Mesendoderm (in vitro differentiated cells): ENCODE measurements at regions not wholly inside any gene's neighbourhood (a gene's known extent, or its start where the extent isn't known, plus 50 kb on each side); places are given as distances from the start of the nearest gene placed in this dataset.

Experiments used
- DNase-seq: peaks from one replicate; pipeline ENCODE4 v3.0.0; 2013
- H2AK5ac ChIP-seq: 2 replicates; pipeline ENCODE4 v1.6.1; 2013; ENCODE audit warnings: low read length, inconsistent platforms
- H2BK120ac ChIP-seq: 2 replicates; pipeline ENCODE4 v1.6.1; 2013; ENCODE audit warnings: low read depth, mild to moderate bottlenecking, low read length, moderate library complexity, mixed read lengths
- H2BK15ac ChIP-seq: replicated peaks from 2 replicates; pipeline ENCODE4 v1.6.1; 2013; ENCODE audit warnings: low read depth, mild to moderate bottlenecking, moderate library complexity
- H2BK5ac ChIP-seq: 2 replicates; pipeline ENCODE4 v1.6.1; 2013; ENCODE audit warnings: low read length, inconsistent platforms
- H3K18ac ChIP-seq: 2 replicates; pipeline ENCODE4 v1.6.1; 2013; ENCODE audit warnings: mild to moderate bottlenecking, low read length, mixed read lengths
- H3K23ac ChIP-seq: one replicate; pipeline ENCODE4 v1.6.1; 2013; ENCODE audit warnings: low read length
- H3K27ac ChIP-seq: 2 replicates; pipeline ENCODE4 v1.5.1; 2013; ENCODE audit warnings: low read depth, mild to moderate bottlenecking, inconsistent platforms, low read length, moderate library complexity
- H3K27me3 ChIP-seq: 2 replicates; pipeline ENCODE4 v1.6.1; 2013; ENCODE audit warnings: low read length, control low read depth, mild to moderate bottlenecking, inconsistent platforms; ENCODE audit not compliant: insufficient read depth, poor library complexity
- H3K36me3 ChIP-seq: 2 replicates; pipeline ENCODE4 v1.6.1; 2013; ENCODE audit warnings: low read length, inconsistent platforms; ENCODE audit not compliant: control insufficient read depth, insufficient read depth
- H3K4ac ChIP-seq: one replicate; pipeline ENCODE4 v1.6.1; 2013; ENCODE audit warnings: low read depth, mild to moderate bottlenecking, low read length, moderate library complexity
- H3K4me1 ChIP-seq: 2 replicates; pipeline ENCODE4 v1.6.1; 2013; ENCODE audit warnings: low read depth, low read length, inconsistent platforms; ENCODE audit not compliant: control insufficient read depth
- H3K4me2 ChIP-seq: 2 replicates; pipeline ENCODE4 v1.6.1; 2013; ENCODE audit warnings: low read length
- H3K4me3 ChIP-seq: 2 replicates; pipeline ENCODE4 v1.5.1; 2013; ENCODE audit warnings: mild to moderate bottlenecking, low read length
- H3K56ac ChIP-seq: one replicate; pipeline ENCODE4 v1.6.1; 2013; ENCODE audit warnings: low read length
- H3K79me1 ChIP-seq: 2 replicates; pipeline ENCODE4 v1.6.1; 2013; ENCODE audit warnings: low read length, inconsistent platforms
- H3K79me2 ChIP-seq: 2 replicates; pipeline ENCODE4 v1.6.1; 2013; ENCODE audit warnings: mild to moderate bottlenecking, low read length; ENCODE audit not compliant: control insufficient read depth, insufficient read depth
- H3K9ac ChIP-seq: 2 replicates; pipeline ENCODE4 v1.6.1; 2013; ENCODE audit warnings: low read length, inconsistent platforms
- H4K5ac ChIP-seq: one replicate; pipeline ENCODE4 v1.6.1; 2013; ENCODE audit warnings: low read length
- H4K8ac ChIP-seq: one replicate; pipeline ENCODE4 v1.6.1; 2013; ENCODE audit warnings: low read depth, mild to moderate bottlenecking, control low read depth, low read length, moderate library complexity
- WGBS: extraction: QIAGEN DNeasy Blood & Tissue Kit; methylation state at CpG from one replicate; pipeline ENCODE4 v1.1.7; 2013; ENCODE audit warnings: low lambda C conversion rate, missing lambda C conversion rate; ENCODE audit not compliant: insufficient coverage; ENCODE audit errors: extremely low coverage; 5-methylcytosine and 5-hydroxymethylcytosine counted together

DNA sequence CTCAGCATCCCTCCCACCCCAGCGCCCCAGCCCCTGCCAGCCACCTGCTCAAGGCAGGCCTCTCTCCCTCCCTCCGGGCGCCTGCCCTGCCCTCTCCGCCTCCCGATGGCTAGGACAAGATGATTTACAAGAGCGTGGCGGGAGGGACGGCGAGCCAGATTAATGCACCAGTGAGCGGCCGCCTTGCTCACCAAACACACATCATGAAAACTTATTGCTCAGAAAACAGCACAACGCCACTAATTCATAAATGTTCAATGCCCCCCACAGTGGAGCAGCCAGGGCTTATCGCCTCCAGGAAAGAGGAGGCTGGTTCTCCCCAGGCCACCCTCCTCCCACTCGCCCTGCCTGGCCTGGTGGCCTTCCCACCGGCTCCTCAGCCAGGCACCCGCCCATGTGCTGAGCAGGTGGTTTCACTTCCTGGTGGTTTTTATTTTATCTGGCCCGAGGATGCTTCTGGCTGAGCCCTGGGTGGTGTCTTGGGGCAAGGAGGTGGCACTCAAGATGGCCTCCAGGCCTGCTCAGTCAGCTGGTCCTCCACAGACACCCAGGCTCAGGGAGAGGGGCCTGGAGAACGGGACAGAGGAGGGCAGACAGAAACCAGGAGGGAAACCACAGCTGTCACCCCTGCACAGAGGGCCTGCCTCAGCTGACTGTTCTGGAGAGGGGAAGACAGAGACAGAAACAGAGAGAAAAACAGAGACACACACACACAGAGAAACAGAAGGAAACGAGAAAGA, 284.9 kb downstream of the UACA start:
- Histone ChIP-seq H3K9ac (no peak overlapping the region), H3K4me1 (no peaks in the 10 kb centered on the region), H2BK5ac (no peak overlapping the region), H3K56ac (no peak overlapping the region), H4K8ac (no peak overlapping the region), H3K4me3 (no peak overlapping the region), H2BK15ac (no peak overlapping the region), H2AK5ac (no peak overlapping the region), H3K36me3 (no peaks in the 10 kb centered on the region), H3K4me2 (no peak overlapping the region), H2BK120ac (no peak overlapping the region), H3K79me2 (no peaks in the 10 kb centered on the region), H4K5ac (no peak overlapping the region), H3K23ac (no peak overlapping the region), H3K27ac (no peak overlapping the region), H3K79me1 (no peaks in the 10 kb centered on the region), H3K27me3 (no peaks in the 10 kb centered on the region), H3K18ac (no peak overlapping the region), H3K4ac (no peak overlapping the region)
- no peak for DNase-seq
- WGBS = no CpG with 5 or more reads among the region's 19 CpGs

DNA sequence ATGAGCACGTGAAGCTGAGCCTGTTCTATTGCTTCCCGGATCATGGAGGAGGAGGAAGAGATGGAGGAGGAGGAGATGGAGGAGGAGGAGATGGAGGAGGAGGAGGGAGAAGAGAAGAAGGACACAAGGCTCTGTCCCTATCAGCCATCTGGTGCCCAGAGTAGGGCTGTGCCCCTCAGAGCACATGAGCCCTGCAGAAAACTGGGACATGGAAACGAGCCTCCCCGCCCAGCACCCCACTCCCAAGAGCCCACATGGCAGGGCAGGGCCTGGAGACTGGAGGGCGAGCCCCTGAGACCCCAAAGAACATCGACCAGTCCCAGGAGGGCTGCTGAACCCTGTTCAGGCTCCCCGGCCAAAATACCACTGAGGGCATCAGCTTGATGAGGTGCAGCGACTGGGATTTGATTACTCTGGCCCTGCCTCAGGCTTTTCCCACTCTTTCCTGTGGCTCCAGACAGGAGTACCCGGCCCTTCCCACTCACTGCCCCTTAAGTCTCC, 285.6 kb downstream of the UACA start:
- H2BK120ac ChIP-seq = no peak overlapping the region
- no peak overlapping the region for H3K56ac ChIP-seq
- no peak overlapping the region for H2BK5ac ChIP-seq
- H3K79me2 ChIP-seq = no peaks in the 10 kb centered on the region
- no peak overlapping the region for H3K27ac ChIP-seq
- no peak overlapping the region for H4K5ac ChIP-seq
- H4K8ac ChIP-seq = no peak overlapping the region
- H3K9ac ChIP-seq = no peak overlapping the region
- no peak overlapping the region for H3K4me3 ChIP-seq
- DNase-seq = no peak
- H2AK5ac ChIP-seq = no peak overlapping the region
- no peak overlapping the region for H3K18ac ChIP-seq
- no CpG with 5 or more reads among the region's 9 CpGs for whole genome bisulfite sequencing
- H3K23ac ChIP-seq = no peak overlapping the region
- H3K4ac ChIP-seq = no peak overlapping the region
- no peak overlapping the region for H3K4me2 ChIP-seq
- H3K27me3 ChIP-seq = no peaks in the 10 kb centered on the region
- H3K36me3 ChIP-seq = no peaks in the 10 kb centered on the region
- no peaks in the 10 kb centered on the region for H3K4me1 ChIP-seq
- no peaks in the 10 kb centered on the region for H3K79me1 ChIP-seq
- no peak overlapping the region for H2BK15ac ChIP-seq

DNA sequence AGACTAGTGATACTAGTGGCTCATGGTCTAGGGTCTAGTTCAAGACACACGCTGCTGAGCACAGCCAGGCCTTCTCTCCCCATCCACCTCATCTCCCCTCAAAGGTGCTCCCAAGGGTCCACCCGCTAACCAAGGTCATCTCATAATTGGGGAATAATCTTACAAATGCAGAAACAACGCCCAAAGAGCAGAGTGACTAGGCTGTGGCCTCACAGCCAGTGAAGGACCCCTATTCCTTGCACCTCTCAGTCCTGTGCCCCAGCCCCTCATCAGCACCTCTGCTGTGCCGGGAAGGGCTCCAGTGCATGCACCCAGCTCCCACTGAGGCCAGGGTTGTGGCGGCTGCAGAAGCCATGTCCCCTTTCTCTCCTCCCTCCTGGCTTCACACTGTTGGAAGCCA, 286.9 kb downstream of the UACA start:
- H2BK15ac ChIP-seq = no peak overlapping the region
- no peaks in the 10 kb centered on the region for H3K79me1 ChIP-seq
- H3K4ac ChIP-seq = no peak overlapping the region
- H3K36me3 ChIP-seq = no peaks in the 10 kb centered on the region
- H3K9ac ChIP-seq = no peak overlapping the region
- no peaks in the 10 kb centered on the region for H3K79me2 ChIP-seq
- H4K8ac ChIP-seq = no peak overlapping the region
- H3K4me3 ChIP-seq = no peak overlapping the region
- no peak overlapping the region for H3K18ac ChIP-seq
- no CpG with 5 or more reads among the region's 5 CpGs for WGBS
- no peak overlapping the region for H3K56ac ChIP-seq
- no peak overlapping the region for H2AK5ac ChIP-seq
- H3K4me2 ChIP-seq = no peak overlapping the region
- H2BK5ac ChIP-seq = no peak overlapping the region
- no peak overlapping the region for H3K23ac ChIP-seq
- H3K27me3 ChIP-seq = no peaks in the 10 kb centered on the region
- no peak overlapping the region for H2BK120ac ChIP-seq
- no peak overlapping the region for H3K27ac ChIP-seq
- no peaks in the 10 kb centered on the region for H3K4me1 ChIP-seq
- H4K5ac ChIP-seq = no peak overlapping the region
- no peak for DNase-seq

DNA sequence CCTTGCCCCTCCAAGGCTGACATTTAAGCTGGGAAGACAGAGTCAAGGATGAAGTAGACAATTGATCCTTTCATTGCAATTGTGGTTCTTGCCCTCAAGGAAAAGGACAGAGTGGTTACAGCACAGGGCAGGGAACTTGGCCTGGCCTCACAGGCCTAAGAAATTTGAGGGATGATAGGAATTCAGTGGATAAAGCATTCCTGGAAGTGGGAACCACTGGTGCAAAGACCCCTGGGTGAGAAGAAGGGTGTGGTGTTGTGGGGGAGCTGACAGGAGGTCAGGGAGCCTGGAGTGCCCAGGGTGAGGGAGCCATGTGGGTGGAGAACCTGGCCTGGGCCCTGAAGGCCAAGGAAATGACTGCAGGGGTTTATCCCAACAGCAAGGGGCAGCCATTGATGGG, 287.4 kb downstream of the UACA start:
- Histone ChIP-seq H3K4me1 (no peaks in the 10 kb centered on the region), H3K27me3 (no peaks in the 10 kb centered on the region), H3K36me3 (no peaks in the 10 kb centered on the region), H3K4me2 (no peak overlapping the region), H4K5ac (no peak overlapping the region), H3K23ac (no peak overlapping the region), H2AK5ac (no peak overlapping the region), H3K4ac (no peak overlapping the region), H3K4me3 (no peak overlapping the region), H4K8ac (no peak overlapping the region), H3K27ac (no peak overlapping the region), H2BK120ac (no peak overlapping the region), H2BK15ac (no peak overlapping the region), H2BK5ac (no peak overlapping the region), H3K9ac (no peak overlapping the region), H3K79me1 (no peaks in the 10 kb centered on the region), H3K79me2 (no peaks in the 10 kb centered on the region), H3K56ac (no peak overlapping the region), H3K18ac (no peak overlapping the region)
- no peak for DNase-seq

DNA sequence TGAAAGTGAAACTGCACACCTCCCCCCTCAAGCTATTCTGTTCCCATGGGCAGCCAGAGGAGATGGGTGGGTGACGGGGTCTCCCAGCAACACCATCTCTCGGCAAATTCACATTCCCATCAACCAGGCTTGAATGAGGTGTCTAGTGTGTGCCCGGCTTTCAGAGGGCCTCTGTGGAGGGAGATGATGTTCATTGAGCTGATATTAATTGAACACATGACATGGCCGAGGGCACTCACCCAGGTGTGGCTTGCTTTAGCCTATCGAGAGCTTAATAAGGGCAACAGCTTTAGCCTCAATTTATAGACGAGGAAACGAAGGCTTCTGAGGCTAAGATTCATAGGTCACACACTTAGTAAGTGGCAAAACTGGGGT, 288.0 kb downstream of the UACA start:
- no peaks in the 10 kb centered on the region for H3K4me1 ChIP-seq
- no peak overlapping the region for H3K18ac ChIP-seq
- no peak overlapping the region for H3K56ac ChIP-seq
- H2AK5ac ChIP-seq = no peak overlapping the region
- no peaks in the 10 kb centered on the region for H3K79me2 ChIP-seq
- no peak overlapping the region for H2BK15ac ChIP-seq
- H3K27me3 ChIP-seq = no peaks in the 10 kb centered on the region
- no peaks in the 10 kb centered on the region for H3K36me3 ChIP-seq
- no peak overlapping the region for H3K4me2 ChIP-seq
- no peaks in the 10 kb centered on the region for H3K79me1 ChIP-seq
- H3K23ac ChIP-seq = no peak overlapping the region
- no peak overlapping the region for H3K4me3 ChIP-seq
- no peak overlapping the region for H4K5ac ChIP-seq
- H2BK5ac ChIP-seq = no peak overlapping the region
- no peak overlapping the region for H2BK120ac ChIP-seq
- H3K4ac ChIP-seq = no peak overlapping the region
- no peak overlapping the region for H3K9ac ChIP-seq
- no peak overlapping the region for H4K8ac ChIP-seq
- no CpG with 5 or more reads among the region's 7 CpGs for WGBS
- DNase-seq = no peak
- no peak overlapping the region for H3K27ac ChIP-seq
